Non-pigmented ciliary epithelial cell (primary cell): ENCODE measurements at regions not wholly inside any gene's neighbourhood (a gene's known extent, or its start where the extent isn't known, plus 50 kb on each side); places are given as distances from the start of the nearest gene placed in this dataset.
"Not testable (repeated sequence)": the region's sequence is repeated elsewhere in the genome, so short reads cannot be mapped to it uniquely, and the experiment has no call there.

ENCODE experiments used
- DNase-seq: peaks from one replicate; pipeline ENCODE4 v3.0.0-alpha.2; 2010; ENCODE audit warnings: low read depth

- DNase-seq = no peak
Measured at GRCh38 chr4:188958346-188958745, 819.1 kb downstream of the TRIML1 start.

DNA sequence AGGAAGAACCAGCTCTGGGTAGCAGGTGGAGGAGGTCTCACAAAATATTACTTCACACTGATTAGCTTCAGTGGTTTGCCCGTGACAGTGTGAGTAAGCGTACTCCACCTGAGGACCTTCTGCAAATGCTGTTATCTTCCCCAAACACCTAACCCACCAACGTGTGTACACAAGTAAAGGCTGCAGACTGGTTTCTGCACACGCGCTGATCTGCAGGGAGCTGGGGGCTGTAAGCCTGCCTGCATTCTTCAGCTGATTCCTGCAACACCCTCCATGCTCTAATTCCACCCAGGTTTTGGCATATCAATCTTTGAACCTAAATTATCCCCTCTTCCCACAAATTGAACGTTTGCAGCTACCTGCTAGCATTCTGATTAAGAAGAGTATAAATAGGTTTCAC, 820.2 kb downstream of the TRIML1 start:
- no peak for DNase-seq

- no peak for DNase-seq
Measured at GRCh38 chr4:188960411-188961093, 821.3 kb downstream of the TRIML1 start.

DNA sequence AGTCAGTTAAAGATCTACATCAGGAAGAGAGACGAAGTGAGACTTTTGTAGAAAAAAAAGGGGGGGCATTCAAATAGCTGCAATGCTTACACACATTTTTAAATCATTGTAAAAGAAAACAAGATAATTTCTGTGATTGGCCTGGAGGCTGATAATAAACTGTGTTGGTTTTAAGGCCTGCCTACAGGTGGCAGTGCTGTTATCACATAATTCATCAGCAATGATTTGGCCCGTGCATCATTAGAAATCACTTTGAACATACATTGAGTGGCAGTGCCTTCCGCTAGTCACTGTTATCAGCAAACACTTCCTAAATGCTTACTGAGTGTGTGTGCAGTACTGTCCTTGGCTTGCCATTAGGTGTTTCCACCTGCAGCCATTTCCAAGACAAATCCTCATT, 831.9 kb downstream of the TRIML1 start:
- no peak for DNase-seq

DNA sequence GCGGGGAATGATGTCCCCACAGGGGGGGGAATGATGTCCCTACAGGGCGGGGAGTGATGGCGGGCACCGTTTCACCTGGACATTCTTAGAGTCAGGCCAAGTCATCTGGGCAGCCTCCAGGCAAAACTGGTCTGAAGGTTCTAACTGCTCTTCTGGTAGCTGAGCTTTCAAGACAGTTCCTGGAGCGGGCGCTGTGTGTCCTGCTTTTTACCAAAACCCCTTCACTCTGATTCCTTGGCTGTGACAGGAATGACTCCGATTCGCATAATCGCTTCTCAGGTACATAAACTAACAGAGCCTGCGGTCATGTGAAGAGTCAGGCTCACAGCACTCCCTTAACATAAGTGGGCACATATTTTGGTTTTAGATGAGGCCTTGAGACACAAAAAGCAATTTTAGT, 836.0 kb downstream of the TRIML1 start:
- no peak for DNase-seq

GRCh38 chr4:188976644-188977115, 837.4 kb downstream of the TRIML1 start:
- no peak for DNase-seq

DNA sequence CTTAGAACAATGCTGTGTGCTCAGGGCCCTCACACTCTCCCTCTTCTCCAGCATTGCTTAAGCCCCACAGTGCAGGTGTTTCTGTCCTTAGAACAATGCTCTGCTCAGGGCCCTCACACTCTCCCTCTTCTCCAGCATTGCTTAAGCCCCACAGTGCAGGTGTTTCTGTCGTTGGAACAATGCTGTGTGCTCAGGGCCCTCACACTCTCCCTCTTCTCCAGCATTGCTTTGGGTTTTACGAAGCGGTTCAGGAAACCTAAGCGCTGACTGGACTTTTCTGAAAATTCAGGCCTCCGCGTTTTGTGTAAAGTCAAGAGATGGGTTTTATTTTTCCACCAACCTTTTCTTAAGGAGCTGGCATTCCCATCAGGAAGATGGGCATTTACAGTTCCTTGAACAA, 838.0 kb downstream of the TRIML1 start:
- not testable (repeated sequence) for DNase-seq

DNA sequence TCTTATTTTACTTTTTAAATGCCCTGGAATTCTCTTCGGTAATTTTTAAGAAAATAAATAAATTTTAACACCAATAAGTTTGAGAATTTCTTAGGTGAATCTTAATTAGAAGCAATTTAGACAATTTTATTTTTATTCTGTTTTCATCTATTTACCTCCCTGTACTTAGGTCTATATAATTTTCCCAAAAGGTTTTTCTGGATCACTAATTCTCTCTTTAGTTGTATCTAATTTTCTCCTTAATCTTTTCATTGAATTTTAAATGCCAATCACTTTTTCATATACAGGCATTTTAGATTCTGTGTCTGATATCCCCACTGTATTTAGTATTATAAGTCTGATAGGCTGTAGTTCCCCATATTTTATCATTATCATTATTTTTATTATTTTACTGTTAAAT, 845.3 kb downstream of the TRIML1 start:
- DNase-seq = no peak

DNA sequence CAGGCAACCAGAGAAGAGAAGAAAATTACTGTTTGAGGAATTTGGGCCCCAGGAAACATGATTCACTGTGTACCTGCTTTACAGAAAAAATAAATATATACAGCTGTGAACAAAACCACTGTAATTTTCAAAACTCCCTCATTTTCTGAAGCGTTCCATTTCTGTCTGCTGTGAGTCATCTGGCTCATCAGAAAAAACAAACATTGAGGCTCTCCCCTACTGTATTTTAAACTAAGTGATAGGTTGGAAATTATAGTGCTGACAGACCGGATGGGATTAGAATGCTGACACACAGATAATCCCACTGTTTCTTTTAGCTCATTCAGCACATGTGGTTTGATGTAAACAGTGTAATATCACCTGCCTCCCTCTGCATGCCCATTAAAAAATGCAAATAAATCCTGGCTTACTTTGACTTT, 847.0 kb downstream of the TRIML1 start:
- peak; percentile 72 for DNase-seq

- DNase-seq = no peak
Measured at GRCh38 chr4:188987011-188987410, 847.8 kb downstream of the TRIML1 start.

DNA sequence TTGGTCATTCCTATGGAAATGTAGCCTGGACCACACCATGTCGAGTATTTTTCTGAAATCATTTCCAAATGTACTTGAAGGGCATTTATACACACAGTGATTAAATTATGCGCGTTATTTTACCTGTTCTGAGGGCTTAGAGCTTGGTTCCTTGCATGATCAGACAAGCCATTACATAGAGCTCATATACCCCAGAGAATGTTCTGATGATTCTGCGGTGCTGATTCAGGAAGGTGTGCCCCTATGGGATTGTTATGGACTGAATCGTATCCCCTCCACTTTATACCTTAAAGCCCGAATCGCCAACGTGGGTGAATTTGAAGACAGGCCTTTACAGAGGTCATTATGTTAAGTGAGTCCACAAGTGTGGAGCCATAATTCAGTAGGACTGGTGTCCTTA, 848.9 kb downstream of the TRIML1 start:
- DNase-seq = no peak

DNA sequence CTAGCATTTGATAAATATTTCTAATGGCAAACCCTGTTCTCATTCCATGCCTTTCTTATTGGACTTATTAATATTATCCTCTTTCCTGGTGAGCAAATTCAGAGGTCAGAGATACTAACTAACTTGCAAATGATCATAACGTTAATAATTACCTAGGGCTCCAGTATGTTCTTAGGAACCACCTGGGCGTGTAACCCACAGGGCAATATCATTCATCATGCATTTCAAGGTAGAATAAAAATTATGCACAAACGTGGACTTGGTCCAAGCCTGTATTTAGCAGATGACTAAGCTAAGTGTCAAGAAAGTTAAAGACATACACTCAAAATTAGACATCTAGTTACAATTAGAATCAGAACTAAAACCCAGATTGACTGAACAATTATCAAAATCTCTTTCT, 850.1 kb downstream of the TRIML1 start:
- DNase-seq = no peak

GRCh38 chr4:188992706-188993105, 853.5 kb downstream of the TRIML1 start:
- no peak for DNase-seq

- no peak for DNase-seq
Measured at GRCh38 chr4:188993871-188994270, 854.6 kb downstream of the TRIML1 start.

DNA sequence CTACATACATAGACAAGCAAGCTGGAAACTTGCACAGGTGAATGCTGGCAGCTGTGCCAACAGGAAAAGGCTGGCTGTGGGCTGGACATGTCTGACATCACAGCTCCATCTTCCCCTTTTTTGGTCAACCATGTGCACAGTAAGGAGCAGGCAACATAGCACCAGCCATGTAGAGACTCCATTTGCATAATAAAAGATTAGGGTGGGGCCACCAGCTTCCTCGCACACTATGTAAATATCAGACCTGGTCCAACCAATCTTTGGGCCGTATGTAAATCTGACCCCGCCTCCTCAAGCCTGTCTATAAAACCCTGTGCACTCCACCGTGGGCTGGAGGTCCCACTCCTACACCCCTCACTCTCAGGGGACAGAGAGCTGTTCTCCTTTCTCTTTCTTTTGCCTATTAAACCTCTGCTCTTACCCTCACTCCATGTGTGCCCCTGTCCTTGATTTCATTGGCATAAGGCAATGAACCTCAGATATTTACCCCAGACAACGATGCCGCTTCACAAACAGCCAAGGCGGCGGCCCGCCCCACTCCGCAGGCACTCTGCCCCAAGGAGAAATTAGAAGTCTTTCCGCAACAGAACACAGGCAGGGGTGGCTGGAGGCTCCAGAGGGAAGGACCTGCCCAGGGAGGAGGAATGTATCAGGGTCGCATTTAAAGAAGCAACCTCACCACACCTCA, 862.2 kb downstream of the TRIML1 start:
- DNase-seq = no peak

DNA sequence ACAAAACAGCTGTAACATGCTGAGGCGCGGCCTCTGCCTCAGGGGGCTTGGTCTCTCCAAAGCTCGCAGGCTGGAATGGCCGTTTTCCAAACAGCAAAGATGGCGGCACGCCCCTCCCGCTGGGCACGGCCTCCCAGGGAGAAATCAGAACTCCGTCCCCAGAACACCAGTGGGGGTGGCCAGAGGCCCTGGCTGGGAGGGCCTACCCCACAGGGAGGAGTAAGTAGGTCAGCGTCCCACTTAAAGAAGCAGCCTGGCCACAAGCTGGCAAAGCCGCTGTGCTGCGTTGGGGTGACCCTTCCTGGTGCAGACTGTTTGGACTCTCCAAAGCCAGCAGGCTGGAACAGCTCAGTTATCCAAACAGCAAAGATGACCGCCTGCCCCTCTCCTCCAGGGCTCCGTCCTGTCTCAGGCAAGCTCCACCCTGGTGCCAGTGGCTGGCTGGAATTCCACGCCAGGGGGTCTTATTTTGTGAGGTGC, 862.8 kb downstream of the TRIML1 start:
- no peak for DNase-seq

DNA sequence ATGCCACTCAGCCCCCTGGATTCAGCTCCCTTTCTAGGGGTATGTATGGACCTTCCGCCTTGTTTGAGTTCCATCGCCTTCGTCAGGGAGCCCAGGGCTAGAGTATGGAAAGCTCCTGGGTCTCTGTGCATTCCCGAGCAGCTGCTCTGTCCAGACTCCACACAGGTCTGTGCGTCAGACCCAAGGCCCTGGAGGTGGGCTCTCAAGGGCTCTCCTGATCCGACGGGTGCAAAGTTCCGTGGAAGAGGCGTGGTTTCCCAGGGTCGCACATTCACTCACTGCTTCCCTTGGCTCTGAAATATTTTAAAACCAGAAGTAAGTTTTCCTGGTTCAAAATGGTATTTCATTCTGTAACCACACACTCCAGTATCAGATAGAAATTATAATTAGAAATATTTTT, 863.2 kb downstream of the TRIML1 start:
- DNase-seq = no peak

DNA sequence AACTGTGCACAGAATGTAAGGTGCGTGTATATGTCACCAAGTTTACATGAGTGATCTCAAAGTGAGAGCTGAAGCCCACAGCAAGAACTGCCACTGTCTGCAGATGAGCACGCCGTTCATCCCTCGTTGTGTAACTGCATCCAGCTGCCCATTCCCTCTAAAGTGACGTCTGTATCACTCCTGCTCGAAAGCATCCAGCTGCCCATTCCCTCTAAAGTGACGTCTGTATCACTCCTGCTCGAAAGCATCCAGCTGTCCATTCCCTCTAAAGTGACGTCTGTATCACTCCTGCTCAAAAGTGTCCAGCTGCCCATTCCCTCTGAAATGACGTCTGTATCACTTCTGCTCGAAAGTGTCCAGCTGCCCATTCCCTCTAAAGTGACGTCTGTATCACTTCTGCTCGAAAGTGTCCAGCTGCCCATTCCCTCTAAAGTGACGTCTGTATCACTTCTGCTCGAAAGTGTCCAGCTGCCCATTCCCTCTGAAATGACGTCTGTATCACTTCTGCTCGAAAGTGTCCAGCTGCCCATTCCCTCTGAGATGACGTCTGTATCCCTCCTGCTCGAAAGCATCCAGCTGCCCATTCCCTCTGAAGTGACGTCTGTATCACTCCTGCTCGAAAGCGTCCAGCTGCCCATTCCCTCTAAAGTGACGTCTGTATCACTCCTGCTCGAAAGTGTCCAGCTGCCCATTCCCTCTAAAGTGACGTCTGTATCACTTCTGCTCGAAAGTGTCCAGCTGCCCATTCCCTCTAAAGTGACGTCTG, 871.4 kb downstream of the TRIML1 start:
- not testable (repeated sequence) for DNase-seq

GRCh38 chr4:189021831-189022230, 882.6 kb downstream of the TRIML1 start:
- DNase-seq = no peak

- DNase-seq = no peak
Measured at GRCh38 chr4:189022440-189023035, 883.3 kb downstream of the TRIML1 start.

DNA sequence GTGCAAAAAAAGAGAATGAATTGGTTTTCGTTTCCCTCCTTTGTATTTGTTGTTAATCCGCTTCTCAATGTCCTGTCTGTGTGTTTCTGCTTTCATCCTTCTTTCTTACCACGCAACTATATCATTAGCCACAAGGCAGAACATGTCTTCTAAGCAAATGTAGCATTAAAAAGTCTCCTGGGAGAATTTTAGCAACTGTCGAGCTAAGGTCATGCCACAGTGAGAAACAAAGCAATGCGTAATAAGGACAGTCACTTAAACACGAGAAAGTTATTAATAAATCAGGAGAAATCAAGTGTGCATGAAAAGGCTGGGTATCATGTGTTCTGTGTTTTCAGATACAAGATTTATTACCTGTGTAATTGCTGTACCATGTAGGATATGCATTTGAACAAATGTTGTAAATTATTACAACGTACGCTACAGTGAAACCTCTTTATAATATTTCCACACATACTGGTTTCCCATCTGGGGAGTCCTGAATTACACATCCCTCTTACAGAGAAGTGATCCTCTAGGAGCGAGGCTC, 890.8 kb downstream of the TRIML1 start:
- no peak for DNase-seq
